Ascending aorta (tissue), 2 donors: ENCODE measurements at regions not wholly inside any gene's neighbourhood (a gene's known extent, or its start where the extent isn't known, plus 50 kb on each side); places are given as distances from the start of the nearest gene placed in this dataset.

ENCODE experiments used
- DNase-seq, 2 donors: peaks; one replicate each; pipeline ENCODE4 v3.0.0-alpha.2; 2019; ENCODE audit warnings: low spot score in 2 of 2
- H3K27ac ChIP-seq, 2 donors: fragments of 200-600 bp; sonication (generic); one replicate each; pipeline ENCODE4 v1.5.1; 2016 to 2017; ENCODE audit warnings: mild to moderate bottlenecking in 1 of 2
- H3K27me3 ChIP-seq: fragments of 200-600 bp; sonication (generic); one replicate; pipeline ENCODE4 v1.5.1; 2017
- H3K36me3 ChIP-seq, 2 donors: fragments of 200-600 bp; sonication (generic); one replicate each; pipeline ENCODE4 v1.5.1; 2016
- H3K4me1 ChIP-seq, 2 donors: fragments of 200-600 bp; sonication (generic); one replicate each; pipeline ENCODE4 v1.5.1; 2016 to 2017; ENCODE audit warnings: mild to moderate bottlenecking in 1 of 2
- H3K4me3 ChIP-seq, 2 donors: fragments of 200-600 bp; sonication (generic); one replicate each; pipeline ENCODE4 v1.5.1; 2016 to 2017; ENCODE audit warnings: mild to moderate bottlenecking in 1 of 2
- H3K9me3 ChIP-seq, 2 donors: fragments of 200-600 bp; sonication (generic); one replicate each; pipeline ENCODE4 v1.5.1; 2016
- intact Hi-C: fragments of 100-400 bp; cut with DNase I; formaldehyde crosslinking; loops from one replicate; pipeline ENCODE4 v1.15.1; 2023
- TF ChIP-seq, protein P1 (sequence below), 3 experiments: fragments of 200-600 bp in 2 of 3; fragments of 450-650 bp in 1 of 3; sonication (generic) in 2 of 3; IDR thresholded peaks; one replicate each; pipeline ENCODE4 v1.5.1; 2016 to 2019; ENCODE audit warnings: antibody characterized with exemption in 3 of 3, mild to moderate bottlenecking in 1 of 3, moderate library complexity in 1 of 3

- H3K27me3 ChIP-seq: no peaks in the 10 kb centered on the region
- DNase-seq: no peak
- no peaks in the 10 kb centered on the region for H3K36me3 ChIP-seq
- no peaks in the 10 kb centered on the region for H3K4me1 ChIP-seq
- intact Hi-C loops: no loop called here
- H3K4me3 ChIP-seq: no peak overlapping the region
- no peak overlapping the region for H3K27ac ChIP-seq
- TF ChIP-seq, protein P1, sequence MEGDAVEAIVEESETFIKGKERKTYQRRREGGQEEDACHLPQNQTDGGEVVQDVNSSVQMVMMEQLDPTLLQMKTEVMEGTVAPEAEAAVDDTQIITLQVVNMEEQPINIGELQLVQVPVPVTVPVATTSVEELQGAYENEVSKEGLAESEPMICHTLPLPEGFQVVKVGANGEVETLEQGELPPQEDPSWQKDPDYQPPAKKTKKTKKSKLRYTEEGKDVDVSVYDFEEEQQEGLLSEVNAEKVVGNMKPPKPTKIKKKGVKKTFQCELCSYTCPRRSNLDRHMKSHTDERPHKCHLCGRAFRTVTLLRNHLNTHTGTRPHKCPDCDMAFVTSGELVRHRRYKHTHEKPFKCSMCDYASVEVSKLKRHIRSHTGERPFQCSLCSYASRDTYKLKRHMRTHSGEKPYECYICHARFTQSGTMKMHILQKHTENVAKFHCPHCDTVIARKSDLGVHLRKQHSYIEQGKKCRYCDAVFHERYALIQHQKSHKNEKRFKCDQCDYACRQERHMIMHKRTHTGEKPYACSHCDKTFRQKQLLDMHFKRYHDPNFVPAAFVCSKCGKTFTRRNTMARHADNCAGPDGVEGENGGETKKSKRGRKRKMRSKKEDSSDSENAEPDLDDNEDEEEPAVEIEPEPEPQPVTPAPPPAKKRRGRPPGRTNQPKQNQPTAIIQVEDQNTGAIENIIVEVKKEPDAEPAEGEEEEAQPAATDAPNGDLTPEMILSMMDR (IDR thresholded peaks at IDR 0.05): no peak
- no peaks in the 10 kb centered on the region for H3K9me3 ChIP-seq
Measured at GRCh38 chr10:78736926-78737630, 331.7 kb upstream of the ZMIZ1 start.

DNA sequence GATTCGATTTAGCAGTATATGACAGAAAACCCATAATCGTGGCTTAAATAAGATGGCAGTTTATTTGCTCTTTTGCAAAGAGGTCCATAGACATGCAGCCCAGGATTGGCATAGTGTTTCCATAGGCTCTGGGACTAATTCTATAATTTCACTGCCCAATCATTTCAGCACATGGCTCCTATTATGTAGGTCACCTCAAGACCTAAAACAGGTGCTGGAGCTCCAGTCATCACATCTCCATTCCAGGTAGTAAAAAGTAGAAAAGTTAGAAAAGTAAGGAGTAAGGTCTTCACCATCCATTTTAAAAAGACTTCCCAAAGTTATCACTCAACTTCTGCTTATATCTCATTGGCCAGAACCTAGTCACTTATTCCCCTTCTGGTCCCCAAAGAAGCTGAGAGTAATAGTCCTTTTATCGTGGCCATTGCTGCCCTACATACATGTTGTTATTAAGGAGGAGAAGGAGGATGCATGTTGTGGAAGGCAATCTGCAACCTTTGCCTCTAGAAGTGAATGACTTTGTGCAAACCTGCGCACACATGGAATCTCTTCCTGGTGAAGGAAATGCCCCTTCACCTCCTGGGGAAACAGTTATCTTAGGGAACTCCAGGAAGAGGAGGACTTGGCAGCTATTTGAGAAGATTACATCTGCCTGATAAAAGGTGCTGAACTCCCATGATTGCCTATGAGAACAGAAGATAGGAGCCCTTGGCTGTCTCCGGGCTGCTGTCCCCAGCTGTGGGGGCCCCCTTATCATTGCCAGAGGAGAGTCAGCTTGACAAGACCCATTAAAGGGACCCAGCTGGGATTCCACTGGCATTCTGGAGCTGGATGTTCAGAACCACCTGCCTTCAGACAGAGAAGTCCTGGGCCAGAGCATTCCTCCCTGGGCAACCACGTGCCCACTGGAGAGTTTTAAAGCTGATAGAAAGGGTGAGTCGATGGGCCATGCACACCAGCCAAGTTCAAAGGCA is 330.6 kb upstream of the ZMIZ1 start:
- Histone ChIP-seq H3K9me3 (no peaks in the 10 kb centered on the region), H3K27ac (no peak overlapping the region), H3K4me3 (no peak overlapping the region), H3K27me3 (no peaks in the 10 kb centered on the region), H3K4me1 (no peaks in the 10 kb centered on the region), H3K36me3 (no peaks in the 10 kb centered on the region)
- intact Hi-C loops: no loop called here
- no peak for DNase-seq
- TF ChIP-seq, protein P1 (IDR thresholded peaks at IDR 0.05): no peak

GRCh38 chr10:78738861-78739260 is 329.9 kb upstream of the ZMIZ1 start:
- no peak overlapping the region for H3K4me3 ChIP-seq
- H3K27me3 ChIP-seq: no peaks in the 10 kb centered on the region
- no peak for DNase-seq
- H3K9me3 ChIP-seq: no peaks in the 10 kb centered on the region
- intact Hi-C loops: no loop called here
- no peaks in the 10 kb centered on the region for H3K36me3 ChIP-seq
- no peaks in the 10 kb centered on the region for H3K4me1 ChIP-seq
- H3K27ac ChIP-seq: no peak overlapping the region
- TF ChIP-seq, protein P1 (IDR thresholded peaks at IDR 0.05): no peak

DNA sequence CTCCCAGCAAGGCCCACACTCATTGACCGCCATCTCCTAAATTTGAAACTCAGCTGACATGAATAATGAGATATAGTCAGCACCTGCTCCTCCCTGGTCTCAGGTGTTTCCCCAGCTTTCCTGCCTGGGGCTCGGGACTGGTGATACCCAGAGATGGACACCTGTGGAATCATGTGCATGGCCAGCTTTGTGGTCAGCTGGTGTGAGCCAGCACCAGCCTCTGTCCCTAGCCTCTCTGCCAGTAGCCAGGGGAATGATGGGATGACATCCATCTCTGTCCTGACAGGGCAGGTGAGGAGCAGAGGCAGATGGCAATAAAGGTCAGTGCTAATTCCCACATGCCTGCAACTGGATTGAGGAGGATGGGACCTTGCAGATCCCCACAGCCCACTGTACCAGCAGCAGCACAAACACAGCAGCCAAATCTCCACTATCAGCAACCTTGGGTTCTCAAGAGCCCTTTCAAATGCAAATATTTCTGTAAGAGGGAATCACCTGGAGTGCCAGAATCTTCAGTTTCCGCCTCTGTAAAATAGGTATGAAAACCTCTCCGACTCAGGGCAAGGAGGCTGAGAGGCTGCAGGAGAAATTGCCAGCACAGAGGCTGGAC is 329.2 kb upstream of the ZMIZ1 start:
- intact Hi-C loops: no loop called here
- TF ChIP-seq, protein P1 (IDR thresholded peaks at IDR 0.05): no peak
- Histone ChIP-seq H3K27me3 (no peaks in the 10 kb centered on the region), H3K4me1 (no peaks in the 10 kb centered on the region), H3K27ac (no peak overlapping the region), H3K4me3 (no peak overlapping the region), H3K36me3 (no peaks in the 10 kb centered on the region), H3K9me3 (no peaks in the 10 kb centered on the region)
- DNase-seq: no peak

DNA sequence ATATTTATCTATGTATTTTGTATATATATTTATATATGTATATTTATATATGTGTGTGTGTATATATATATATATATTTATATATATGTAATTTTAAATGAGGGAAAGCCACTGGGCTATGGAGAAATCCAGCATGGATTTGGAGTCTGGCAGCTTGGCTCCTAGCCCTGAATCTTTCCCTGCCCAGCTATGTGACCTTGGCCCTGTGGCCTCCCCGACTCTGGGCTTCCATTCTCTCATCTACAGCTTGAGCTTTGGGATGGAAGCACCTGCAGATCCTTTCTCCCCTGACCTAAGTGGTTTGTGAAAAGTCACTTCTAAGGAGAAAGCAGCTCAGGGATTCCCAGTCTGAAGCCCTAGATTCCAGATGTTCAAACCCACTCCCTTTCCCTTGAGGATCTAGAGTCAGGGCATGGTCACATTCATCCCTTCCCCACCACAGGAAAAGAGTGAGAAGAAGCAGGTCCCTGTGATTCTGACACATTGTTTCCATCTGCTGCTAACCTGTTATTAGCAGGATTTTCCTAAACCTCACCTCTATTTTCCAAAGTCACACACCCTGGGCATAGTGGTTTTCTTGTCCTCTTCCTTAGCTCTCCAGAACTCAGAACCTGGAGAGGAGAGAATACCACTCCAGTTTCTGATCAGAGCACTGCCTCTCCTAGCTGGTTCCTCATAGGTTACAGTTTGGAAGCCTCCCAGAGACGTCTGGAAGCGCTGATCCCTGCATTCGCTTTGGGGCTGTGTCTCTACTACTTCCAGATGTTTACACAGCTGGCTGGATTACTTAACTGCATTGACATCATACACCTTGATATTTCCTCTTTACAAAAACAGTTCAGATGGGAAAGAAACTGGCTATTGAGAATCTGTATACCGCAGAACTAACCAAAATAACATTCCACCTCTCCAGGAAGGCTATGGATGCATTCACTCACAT is 327.5 kb upstream of the ZMIZ1 start:
- Histone ChIP-seq H3K27me3 (no peaks in the 10 kb centered on the region), H3K9me3 (no peaks in the 10 kb centered on the region), H3K36me3 (no peaks in the 10 kb centered on the region), H3K4me1 (no peaks in the 10 kb centered on the region), H3K4me3 (no peak overlapping the region), H3K27ac (no peak overlapping the region)
- DNase-seq: no peak
- intact Hi-C loops: no loop called here
- TF ChIP-seq, protein P1 (IDR thresholded peaks at IDR 0.05): no peak
